NOMO-1 treated with dmso at 0.1 percent for 144 hours (cell line): ENCODE measurements at regions not wholly inside any gene's neighbourhood (a gene's known extent, or its start where the extent isn't known, plus 50 kb on each side); places are given as distances from the start of the nearest gene placed in this dataset.

Experiments
- DNase-seq: peaks from one replicate; lab custom pipeline; 2025; ENCODE audit not compliant: unreplicated experiment; lab: John Stamatoyannopoulos, UW

- no peak for DNase-seq
Observed at GRCh38 chr1:29896791-29897714, 660.7 kb downstream of the PTPRU start.

- DNase-seq, result no peak
Observed at GRCh38 chr1:29896300-29896699, 660.0 kb downstream of the PTPRU start.

GRCh38 chr1:29895201-29895600 is 658.9 kb downstream of the PTPRU start:
- DNase-seq, result no peak

GRCh38 chr1:29894311-29894710 is 658.0 kb downstream of the PTPRU start:
- no peak for DNase-seq

GRCh38 chr1:29893806-29894205 is 657.5 kb downstream of the PTPRU start:
- DNase-seq, result no peak

GRCh38 chr1:29893046-29893723 is 656.9 kb downstream of the PTPRU start:
- no peak for DNase-seq

GRCh38 chr1:29892247-29892646 is 655.9 kb downstream of the PTPRU start:
- no peak for DNase-seq

- no peak for DNase-seq
Observed at GRCh38 chr1:29890201-29890959, 654.1 kb downstream of the PTPRU start.

- no peak for DNase-seq
Observed at GRCh38 chr1:29889776-29890175, 653.5 kb downstream of the PTPRU start.

- no peak for DNase-seq
Observed at GRCh38 chr1:29884740-29885139, 648.4 kb downstream of the PTPRU start.

- no peak for DNase-seq
Observed at GRCh38 chr1:29883986-29884385, 647.7 kb downstream of the PTPRU start.

- no peak for DNase-seq
Observed at GRCh38 chr1:29883411-29883832, 647.1 kb downstream of the PTPRU start.

GRCh38 chr1:29880556-29880955 is 644.2 kb downstream of the PTPRU start:
- no peak for DNase-seq

- DNase-seq, result no peak
Observed at GRCh38 chr1:29879217-29879616, 642.9 kb downstream of the PTPRU start.

GRCh38 chr1:29878501-29878900 is 642.2 kb downstream of the PTPRU start:
- DNase-seq, result no peak

GRCh38 chr1:29876902-29877301 is 640.6 kb downstream of the PTPRU start:
- DNase-seq, result no peak

- DNase-seq, result no peak
Observed at GRCh38 chr1:29876441-29876840, 640.1 kb downstream of the PTPRU start.

GRCh38 chr1:29875557-29876028 is 639.3 kb downstream of the PTPRU start:
- DNase-seq, result no peak

- no peak for DNase-seq
Observed at GRCh38 chr1:29870621-29871020, 634.3 kb downstream of the PTPRU start.

- no peak for DNase-seq
Observed at GRCh38 chr1:29869802-29870201, 633.5 kb downstream of the PTPRU start.

- no peak for DNase-seq
Observed at GRCh38 chr1:29868944-29869343, 632.6 kb downstream of the PTPRU start.
